ENCODE measurements at regions not wholly inside any gene's neighbourhood (a gene's known extent, or its start where the extent isn't known, plus 50 kb on each side); places are given as distances from the start of the nearest gene placed in this dataset.

DNA sequence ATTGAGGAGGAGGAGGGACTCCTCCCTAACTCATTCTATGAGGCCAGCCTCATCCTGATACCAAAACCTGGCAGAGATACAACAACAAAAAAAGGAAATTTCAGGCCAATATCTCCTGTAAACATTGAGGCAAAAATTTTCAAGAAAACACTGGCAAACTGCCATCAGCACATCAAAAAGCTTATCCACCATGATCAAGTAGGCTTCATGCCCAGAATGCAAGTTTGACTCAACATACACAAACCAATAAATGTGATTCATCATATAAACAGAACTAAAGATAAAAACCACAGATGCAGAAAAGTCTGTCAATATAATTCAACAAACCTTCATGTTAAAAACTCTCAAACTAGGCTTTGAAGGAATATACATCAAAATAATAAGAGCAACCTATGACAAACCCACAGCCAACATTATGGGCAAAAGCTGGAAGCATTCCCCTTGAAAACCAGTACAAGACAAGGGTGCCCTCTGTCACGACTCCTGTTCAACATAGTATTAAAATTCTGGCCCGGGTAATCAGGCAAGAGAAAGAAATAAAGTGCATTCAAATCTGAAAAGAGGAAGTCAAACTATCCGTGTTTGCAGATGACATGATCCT lies 1014.3 kb downstream of the CBLN2 start:
- DNase-seq (ENCODE audit: low read depth), result peak; percentile 58

DNA sequence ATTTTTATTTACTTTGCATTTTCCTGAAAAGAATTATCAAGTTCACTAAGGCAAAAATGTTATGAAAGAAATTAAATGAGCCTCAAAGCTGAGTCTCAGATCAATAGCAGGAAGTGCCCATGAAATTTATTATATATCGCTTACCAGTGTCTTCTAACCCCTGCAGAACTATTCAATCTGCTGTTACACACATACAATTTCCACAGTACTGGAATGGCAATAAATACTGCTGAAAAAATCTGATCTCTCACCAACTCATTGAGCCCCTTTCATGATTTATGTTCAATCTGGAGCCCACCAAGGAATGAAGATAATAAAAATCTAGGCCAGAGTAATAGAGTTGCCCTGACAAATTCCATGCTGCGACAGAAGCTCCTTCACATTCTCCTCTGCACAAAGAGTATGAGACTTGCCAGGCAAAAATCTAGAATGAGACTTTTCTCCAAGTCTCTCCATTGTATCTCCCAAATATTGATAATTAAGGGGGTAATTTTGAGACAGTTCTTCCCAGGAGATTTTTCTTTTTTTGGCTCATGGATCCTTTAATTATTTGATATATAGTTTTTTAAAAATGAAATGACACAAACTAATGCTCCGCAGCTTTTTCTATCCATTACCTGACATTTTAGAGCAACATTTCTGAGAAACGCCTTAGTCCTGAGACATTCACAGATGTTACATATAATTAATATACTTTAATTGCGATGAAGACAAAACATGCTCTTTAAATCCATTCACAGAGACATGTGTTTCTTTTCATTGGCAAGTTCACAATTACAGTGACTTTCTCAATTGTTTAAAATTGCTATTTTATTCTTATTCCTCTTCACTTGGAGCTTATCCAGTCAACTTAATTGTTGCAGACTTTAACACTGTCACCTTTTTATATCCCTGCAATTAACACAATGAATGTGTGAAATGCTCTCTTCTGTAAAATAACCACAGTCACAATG lies 1020.4 kb downstream of the CBLN2 start:
- DNase-seq (ENCODE audit: low read depth), result no peak

DNA sequence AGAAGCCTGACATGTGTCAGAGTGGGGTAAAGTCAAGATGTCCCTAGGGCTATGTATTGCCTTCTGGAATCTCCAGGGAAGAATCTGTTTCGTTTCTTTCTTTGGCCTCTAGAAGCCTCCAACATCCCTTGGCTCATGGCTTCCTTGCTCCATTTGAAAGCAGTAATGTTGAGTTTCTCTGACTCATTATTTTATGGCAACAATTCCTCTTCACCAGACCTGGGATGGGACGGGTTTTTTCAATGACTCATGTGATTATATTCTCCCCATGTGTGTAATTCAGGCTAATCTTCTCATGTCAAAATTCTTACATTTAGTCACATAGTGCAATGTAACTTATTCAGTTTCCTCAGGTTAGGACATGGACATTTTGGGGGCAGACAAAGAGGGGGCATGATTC lies 1038.6 kb downstream of the CBLN2 start:
- DNase-seq (ENCODE audit: low read depth), result peak; percentile 78

DNA sequence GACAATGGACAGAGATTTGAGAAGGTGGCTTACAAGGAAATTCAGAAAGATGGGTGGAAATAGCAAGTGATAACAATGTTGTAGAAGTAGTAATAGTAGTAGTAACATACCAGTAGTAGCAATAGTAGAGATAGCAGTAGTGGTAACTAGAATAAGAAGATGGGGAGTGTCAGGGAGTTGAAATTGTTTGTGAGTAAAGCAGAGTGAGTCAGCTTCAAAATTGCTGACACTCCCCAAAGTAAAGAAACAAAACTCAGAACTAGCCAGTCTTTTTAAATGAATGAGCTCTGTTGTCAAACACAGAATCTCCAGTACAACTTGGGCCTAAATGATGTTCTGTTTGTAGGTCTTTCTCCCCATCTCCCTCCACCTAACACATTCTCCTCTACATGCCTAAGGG lies 1040.9 kb downstream of the CBLN2 start:
- DNase-seq (ENCODE audit: low read depth), result peak; percentile 3

DNA sequence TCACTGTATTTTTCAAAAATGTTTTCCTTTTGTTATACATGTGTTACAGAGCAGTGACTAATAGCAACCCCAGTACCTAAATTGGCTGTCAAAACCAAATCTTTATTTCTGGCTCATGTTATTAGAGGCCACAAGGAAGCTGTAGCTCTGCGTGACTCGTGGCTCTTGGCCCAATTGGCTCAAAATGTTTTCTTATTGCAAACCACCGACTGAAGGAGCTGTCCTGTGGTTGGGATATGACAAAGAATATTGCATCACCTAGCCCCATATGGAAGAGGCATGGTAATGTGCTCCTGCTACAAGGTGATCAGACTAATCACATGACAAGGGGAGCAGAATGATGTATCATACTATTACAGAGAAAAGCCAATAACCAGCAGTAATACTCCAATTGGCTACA lies 1058.5 kb downstream of the CBLN2 start:
- DNase-seq (ENCODE audit: low read depth), result peak; percentile 84

DNA sequence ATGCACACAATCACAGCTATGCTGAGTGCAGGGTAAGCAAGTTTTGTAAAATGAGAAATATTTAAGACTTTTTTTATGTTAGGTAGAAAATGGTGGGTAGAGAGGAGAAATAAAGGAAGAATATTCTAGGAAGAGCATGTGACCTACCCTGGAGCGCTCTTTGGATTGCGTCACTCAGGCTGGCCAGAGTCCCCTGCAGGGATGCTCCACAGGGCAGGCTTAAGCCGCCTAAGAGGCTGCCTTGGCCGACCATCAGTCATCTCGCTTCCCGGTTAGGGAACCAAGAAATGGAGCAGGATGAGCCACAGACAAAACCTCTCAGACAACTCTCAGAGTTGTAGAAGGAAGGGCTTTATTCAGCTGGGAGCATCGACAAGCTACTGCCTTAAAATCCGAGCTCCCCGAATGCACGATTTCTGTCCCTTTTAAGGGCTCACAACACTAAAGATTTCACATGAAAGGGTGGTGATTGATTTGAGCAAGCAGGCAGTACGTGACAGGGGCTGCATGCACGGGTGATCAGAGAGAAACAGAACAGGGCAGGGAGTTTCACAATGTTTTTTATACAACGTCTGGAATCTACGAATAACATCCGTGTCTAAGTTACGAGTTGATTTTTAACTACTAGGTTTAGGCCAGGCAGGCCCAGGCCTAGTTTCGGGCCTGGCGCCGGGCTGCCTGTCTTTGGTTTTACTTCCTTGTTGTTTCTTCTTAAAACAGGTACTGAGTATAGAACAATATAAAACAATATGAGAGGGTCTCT lies 1072.0 kb downstream of the CBLN2 start:
- DNase-seq (ENCODE audit: low read depth), result no peak

DNA sequence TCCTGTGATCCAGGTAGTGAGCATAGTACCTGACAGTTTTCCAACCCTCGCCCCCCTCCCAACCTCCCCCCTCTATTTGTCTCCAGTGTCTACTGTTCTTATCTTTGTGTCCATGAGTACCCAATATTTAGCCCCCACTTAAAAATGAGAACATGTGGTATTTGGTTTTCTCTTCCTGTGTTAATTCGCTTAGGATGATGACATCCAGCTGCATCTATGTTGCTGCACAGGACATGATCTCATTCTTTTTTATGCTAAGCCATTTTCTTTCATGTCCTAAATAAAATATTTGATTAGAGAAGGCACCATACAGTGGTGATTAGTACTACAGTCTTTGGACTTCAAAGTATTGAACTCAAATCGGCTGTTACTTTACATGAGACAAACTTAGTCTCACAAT lies 1087.9 kb downstream of the CBLN2 start:
- DNase-seq (ENCODE audit: low read depth), result no peak

DNA sequence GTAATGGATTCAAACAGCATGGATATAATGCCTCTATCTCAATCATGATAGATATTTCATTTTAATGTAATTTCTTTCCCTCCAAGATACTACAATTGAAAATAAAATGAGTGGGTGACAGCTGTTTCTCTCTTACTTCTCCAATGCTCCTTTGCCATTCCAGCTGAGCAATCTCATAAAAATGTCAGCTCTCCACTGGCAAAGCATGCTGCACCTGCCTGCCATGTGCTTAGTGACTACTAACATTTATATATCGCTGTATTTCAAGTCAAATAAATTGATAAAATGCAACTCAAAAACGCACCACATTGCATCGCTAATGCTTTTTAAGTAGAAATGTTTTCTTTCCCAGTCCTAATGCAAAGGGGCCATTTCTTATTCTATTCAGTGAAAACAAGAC lies 1093.9 kb downstream of the CBLN2 start:
- no peak for DNase-seq (ENCODE audit: low read depth)

DNA sequence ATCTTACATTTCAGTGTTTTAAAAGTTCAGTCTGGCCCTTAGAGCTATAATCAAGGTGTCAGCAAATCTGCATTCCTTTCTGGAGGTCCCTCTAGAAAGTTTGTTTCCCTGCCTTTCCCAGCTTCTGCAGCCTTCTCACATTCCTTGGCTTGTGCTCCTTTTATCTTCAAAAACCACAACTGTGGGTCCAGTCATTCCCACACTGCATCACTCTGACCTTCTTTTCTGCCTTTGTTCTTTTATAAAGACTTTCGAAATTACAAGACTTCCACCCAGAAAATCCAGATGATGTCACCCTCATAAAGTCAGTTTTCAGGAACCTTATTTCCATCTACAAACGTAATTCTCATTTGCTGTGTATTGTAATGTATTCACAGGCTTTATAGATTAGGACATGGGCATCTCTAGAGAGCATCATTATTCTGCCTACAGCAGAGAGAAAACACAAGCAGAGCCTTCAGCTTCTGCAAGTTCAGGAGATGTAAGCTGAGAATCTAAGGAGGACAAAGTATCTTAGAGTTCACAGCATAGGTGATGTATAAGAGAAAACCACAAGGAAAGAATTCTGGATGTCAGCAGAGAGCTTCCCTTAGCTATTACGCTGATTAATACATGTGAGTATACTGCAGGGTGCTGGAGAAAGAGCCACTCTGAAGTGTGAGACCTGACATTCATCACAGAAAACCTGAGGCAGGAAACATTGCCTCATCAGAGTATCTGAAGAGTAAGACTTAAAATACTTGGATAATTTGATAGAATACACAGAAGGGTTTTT lies 1100.2 kb downstream of the CBLN2 start:
- peak; percentile 79 for DNase-seq (ENCODE audit: low read depth)

DNA sequence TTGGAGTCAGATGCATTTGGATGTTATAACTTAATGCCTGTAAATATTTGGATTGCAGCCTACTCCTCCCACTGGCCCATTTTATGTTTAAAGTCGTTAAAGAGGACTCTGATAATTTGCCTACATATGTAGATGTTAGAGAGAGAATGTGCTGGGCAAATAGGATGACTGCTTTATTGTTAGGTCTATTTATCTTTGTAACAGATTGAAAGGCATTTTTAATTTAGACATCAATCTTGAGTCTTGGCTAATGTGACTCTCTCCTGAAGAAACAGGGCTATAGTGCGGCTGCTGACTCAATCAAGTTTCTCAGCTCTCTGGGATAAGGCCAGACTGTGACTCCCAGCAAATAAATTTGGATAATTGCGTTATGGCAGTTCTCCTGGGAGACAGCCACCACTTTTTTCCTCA lies 1101.4 kb downstream of the CBLN2 start:
- DNase-seq (ENCODE audit: low read depth), result peak; percentile 18

DNA sequence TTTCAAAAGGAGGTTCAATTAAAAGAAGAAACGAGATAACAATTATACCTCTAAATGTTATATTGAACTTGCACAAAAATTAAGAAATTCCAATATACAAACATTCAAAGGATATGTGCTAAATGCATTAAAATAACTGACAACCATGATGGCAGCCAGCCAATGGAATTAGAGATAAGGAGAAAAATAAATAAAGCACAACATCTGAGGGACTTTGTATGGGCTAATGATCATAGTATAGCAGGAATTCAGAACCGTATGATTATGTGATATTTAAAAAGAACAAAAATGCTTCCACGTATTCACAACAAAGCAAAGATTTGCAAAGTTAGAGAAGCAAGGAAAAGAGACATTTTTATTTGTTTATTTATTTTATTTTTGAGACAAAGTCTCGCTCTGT lies 1103.0 kb downstream of the CBLN2 start:
- DNase-seq (ENCODE audit: low read depth), result no peak

DNA sequence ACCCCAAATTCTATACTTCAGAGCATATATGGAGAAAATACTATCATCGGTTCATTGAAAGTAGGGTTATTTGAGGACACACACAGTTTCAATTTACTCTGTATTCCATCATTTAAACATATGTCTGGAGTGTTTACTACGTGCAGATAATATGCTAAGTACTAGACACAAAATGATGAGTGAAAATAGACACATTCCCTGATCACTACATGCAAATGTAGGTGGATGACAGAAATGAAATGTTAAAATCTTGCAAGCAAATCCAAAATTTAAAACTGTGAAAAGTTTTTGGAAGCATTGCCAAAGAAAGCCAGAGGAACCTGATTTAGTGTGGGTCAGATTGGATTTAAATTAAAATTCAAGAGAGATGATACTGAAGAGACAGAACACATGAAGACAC lies 1106.6 kb downstream of the CBLN2 start:
- no peak for DNase-seq (ENCODE audit: low read depth)

DNA sequence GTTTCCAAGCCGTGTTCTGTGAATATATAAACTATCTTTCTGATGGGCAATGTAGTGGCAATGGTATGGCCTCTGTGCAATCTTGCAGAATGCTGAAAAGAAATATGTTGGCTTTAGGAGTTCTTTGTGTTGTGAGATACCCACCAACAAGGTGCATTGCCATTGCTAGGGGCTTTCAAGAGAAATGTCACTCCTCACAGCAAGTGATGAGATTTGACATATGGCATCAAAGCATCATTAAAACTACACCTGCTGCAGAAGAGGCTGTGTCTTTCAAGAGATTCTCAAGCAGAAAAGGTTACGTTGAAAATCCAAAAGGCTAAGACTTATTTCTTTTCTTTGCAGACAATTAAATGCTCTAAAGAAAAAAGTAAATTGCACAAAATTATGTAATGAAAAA lies 1110.8 kb downstream of the CBLN2 start:
- DNase-seq (ENCODE audit: low read depth), result no peak

DNA sequence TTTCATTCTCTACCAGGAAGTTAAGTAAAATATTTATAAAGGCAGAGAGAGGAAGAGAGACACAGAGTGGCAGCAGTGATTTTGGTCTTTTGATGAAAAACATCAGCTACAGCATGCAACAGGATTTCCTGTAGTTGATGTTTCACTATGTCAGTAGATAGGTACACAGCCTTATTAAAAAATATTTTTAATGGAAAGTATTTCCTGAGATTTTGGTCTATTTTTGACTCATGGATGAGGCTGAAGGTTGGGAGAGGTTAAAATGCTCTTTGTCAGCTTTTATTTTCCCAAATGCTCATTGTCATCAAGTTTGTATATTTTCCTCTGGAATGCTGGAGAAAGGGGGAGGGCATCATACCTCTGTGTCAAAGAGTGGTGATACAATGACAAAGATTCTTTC lies 1112.5 kb downstream of the CBLN2 start:
- DNase-seq (ENCODE audit: low read depth), result no peak

DNA sequence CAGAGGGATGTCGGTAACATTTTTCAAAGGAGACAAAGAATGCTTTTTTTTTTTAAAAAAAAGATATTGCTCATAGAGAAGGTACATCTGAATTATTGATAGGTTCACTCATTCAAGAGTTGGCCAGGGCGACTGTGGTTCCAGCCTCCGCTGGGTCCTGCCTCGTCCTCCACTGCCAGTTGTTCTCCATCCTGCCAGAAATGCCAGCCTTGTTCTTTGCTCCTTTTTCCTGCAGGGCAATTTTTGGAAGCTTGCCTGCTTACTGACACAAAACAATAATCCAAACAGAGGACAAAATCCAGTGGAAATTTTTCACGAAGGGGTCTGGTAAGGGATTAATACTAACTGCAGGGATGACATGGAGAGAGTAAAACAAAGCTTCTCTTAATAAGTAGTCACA lies 1113.0 kb downstream of the CBLN2 start:
- no peak for DNase-seq (ENCODE audit: low read depth)

DNA sequence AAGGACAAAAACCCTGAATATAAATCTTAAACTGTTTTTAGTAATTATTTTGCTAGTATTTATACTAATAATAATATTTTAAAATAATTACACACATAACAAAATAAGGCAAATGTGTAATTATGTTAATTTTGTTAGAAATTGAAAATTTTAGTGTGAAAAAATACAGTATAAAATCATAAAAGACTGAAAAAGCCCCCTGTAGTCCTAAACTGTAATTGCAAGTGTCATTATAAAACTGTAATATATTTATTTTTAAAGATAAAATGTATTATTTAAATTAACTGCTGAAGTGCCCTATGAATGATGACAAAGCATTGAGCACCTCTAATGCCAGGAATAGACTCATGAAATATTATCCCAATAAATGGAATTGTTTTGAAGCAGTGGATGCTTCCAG lies 1117.7 kb downstream of the CBLN2 start:
- DNase-seq (ENCODE audit: low read depth), result no peak

DNA sequence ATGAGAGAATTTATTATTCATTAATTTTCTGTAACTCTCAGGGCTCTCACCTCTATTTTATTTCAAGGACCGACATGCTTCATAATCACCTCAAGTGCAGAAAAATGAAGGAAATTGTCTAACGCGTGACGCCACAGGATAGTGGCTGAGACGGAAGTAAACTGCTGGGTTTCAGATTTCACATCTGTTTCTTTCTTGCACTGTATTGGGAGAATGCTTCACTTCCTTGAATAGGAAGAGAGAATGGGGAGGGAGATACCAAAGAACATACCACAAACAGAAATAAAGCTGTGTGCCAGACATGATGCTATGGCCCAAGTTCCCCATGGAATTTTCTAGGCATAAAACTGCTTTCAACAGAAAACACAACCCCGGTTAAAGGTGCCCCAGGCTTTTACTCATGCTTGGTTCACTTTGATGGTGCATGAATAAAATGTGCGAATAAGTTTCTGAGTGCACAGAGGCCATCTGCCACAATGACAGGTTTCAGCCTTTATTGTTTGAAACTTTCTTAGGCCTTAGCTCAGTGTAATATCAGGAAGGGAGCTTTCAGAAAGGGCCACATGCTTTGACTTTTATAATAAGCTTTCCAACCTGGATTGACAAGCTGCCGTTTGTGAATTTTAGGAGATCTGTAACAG lies 1116.4 kb downstream of the SOCS6 start:
- DNase-seq (ENCODE audit: low read depth), result no peak

DNA sequence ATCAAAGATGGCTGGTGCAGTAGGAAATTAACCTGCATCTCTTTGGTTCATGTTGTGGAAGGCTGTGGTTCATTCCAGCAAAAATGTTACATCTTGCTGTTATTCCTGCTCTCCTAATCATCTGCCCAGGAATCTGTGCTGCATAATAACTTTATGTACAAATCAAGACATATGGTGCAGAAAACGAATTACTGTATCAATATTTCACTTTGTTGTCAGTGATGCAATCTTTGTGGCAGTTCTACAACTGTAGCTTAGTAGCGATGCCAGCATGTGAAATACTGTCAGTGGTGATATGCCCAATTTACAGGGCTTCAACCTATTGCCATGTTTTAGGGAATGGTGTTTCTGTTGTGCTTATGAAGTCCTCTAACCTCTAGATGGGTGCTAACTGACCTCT lies 1114.7 kb downstream of the SOCS6 start:
- DNase-seq (ENCODE audit: low read depth), result no peak

DNA sequence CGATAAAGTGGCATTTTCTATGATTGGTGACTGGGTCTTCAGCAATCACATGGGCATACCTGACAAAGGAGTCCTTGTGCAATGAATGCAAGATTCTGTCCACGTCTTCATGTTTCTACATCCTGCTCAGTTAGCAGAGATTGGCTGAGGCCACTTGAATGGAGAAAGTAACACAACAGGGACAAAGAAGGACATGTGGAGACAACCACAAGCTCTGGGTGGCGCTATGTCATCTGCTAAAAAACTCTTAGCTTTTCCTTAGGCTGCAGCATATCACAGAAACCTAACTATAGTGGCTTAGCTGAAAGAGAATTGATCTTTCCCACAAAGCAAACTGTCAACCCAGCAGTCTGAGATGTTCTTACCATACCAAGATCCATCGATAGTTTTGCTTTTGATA lies 1109.7 kb downstream of the SOCS6 start:
- peak; percentile 38 for DNase-seq (ENCODE audit: low read depth)

DNA sequence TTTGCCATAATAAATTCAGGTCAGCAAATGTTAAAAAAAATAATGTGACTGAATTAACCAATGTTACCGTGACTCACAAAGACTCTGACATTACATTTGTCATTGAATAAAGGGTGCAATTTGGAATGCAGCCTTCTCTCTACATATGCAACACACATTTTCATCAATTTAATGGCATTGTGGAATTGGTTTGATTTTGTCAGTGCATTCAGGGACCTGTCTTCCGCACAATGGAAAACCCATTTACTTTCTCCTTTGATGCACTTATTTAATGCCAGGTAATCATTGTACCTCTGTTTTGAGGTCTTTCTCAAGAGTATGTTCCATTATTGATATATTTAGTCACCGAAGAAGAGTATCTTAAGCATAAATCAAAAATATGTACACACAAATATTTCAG lies 1099.3 kb downstream of the SOCS6 start:
- DNase-seq (ENCODE audit: low read depth), result no peak
